ENCODE measurements at regions not wholly inside any gene's neighbourhood (a gene's known extent, or its start where the extent isn't known, plus 50 kb on each side); places are given as distances from the start of the nearest gene placed in this dataset.

- no peak for TF ChIP-seq CTCF (IDR thresholded peaks at IDR 0.05)
- peaks cover 5% of the 10 kb centered on the region; the same call in 1 of the 2 replicates for H3K9me3 Mint-ChIP-seq
- no peaks in the 10 kb centered on the region for H3K4me1 Mint-ChIP-seq (ENCODE audit: low read depth)
- H3K27me3 Mint-ChIP-seq (ENCODE audit: insufficient read depth), result peaks cover 3% of the 10 kb centered on the region
- no peaks in the 10 kb centered on the region for H3K36me3 Mint-ChIP-seq (ENCODE audit: low read depth)
- DNase-seq, result no peak
- no peak overlapping the region for H3K27ac Mint-ChIP-seq
- no peak overlapping the region for H3K4me3 Mint-ChIP-seq
Measured at GRCh38 chr9:93820667-93821306, 134.4 kb downstream of the BARX1 start.

GRCh38 chr9:93819905-93820304, 135.2 kb downstream of the BARX1 start:
- no peak overlapping the region for H3K27ac Mint-ChIP-seq
- H3K27me3 Mint-ChIP-seq (ENCODE audit: insufficient read depth), result peaks cover 3% of the 10 kb centered on the region
- H3K4me1 Mint-ChIP-seq (ENCODE audit: low read depth), result no peaks in the 10 kb centered on the region
- peaks cover 5% of the 10 kb centered on the region; the same call in 1 of the 2 replicates for H3K9me3 Mint-ChIP-seq
- no peak for TF ChIP-seq CTCF (IDR thresholded peaks at IDR 0.05)
- DNase-seq, result no peak
- H3K36me3 Mint-ChIP-seq (ENCODE audit: low read depth), result no peaks in the 10 kb centered on the region
- no peak overlapping the region for H3K4me3 Mint-ChIP-seq

- H3K4me1 Mint-ChIP-seq (ENCODE audit: low read depth), result no peaks in the 10 kb centered on the region
- H3K27ac Mint-ChIP-seq, result no peak overlapping the region
- H3K9me3 Mint-ChIP-seq, result peaks cover 5% of the 10 kb centered on the region; the same call in 1 of the 2 replicates
- peaks cover 6% of the 10 kb centered on the region for H3K27me3 Mint-ChIP-seq (ENCODE audit: insufficient read depth)
- H3K36me3 Mint-ChIP-seq (ENCODE audit: low read depth), result no peaks in the 10 kb centered on the region
- H3K4me3 Mint-ChIP-seq, result no peak overlapping the region
- no peak for DNase-seq
- TF ChIP-seq CTCF (IDR thresholded peaks at IDR 0.05), result no peak
Measured at GRCh38 chr9:93818827-93819472, 136.2 kb downstream of the BARX1 start.

GRCh38 chr9:93818237-93818636, 136.9 kb downstream of the BARX1 start:
- no peak for DNase-seq
- TF ChIP-seq CTCF (IDR thresholded peaks at IDR 0.05), result no peak
- Mint-ChIP-seq H3K9me3 (peaks cover 2% of the 10 kb centered on the region), H3K27ac (no peak overlapping the region), H3K4me3 (no peak overlapping the region), H3K36me3 (ENCODE audit: low read depth) (no peaks in the 10 kb centered on the region), H3K4me1 (ENCODE audit: low read depth) (no peaks in the 10 kb centered on the region), H3K27me3 (ENCODE audit: insufficient read depth) (peaks cover 11% of the 10 kb centered on the region)

GRCh38 chr9:93815677-93816076, 139.5 kb downstream of the BARX1 start:
- H3K4me3 Mint-ChIP-seq, result no peak overlapping the region
- no peaks in the 10 kb centered on the region for H3K36me3 Mint-ChIP-seq (ENCODE audit: low read depth)
- H3K27ac Mint-ChIP-seq, result no peak overlapping the region
- H3K9me3 Mint-ChIP-seq, result no peaks in the 10 kb centered on the region; the same call in 1 of the 2 replicates
- H3K27me3 Mint-ChIP-seq (ENCODE audit: insufficient read depth), result peaks cover 9% of the 10 kb centered on the region
- no peak for TF ChIP-seq CTCF (IDR thresholded peaks at IDR 0.05)
- DNase-seq, result no peak
- no peaks in the 10 kb centered on the region for H3K4me1 Mint-ChIP-seq (ENCODE audit: low read depth)
